Sigmoid colon (tissue), 6 donors: ENCODE measurements at regions not wholly inside any gene's neighbourhood (a gene's known extent, or its start where the extent isn't known, plus 50 kb on each side); places are given as distances from the start of the nearest gene placed in this dataset.

Source experiments
- DNase-seq: peaks from one replicate; pipeline ENCODE4 v3.0.0-alpha.2; 2019
- H3K27ac ChIP-seq, 4 donors: fragments of 200-600 bp; sonication (generic); one replicate each; pipeline ENCODE4 v1.5.1; 2016 to 2019; ENCODE audit warnings: mild to moderate bottlenecking in 1 of 4
- H3K27me3 ChIP-seq, 3 donors: fragments of 200-600 bp; sonication (generic); one replicate each; pipeline ENCODE4 v1.5.1; 2019; ENCODE audit warnings: mild to moderate bottlenecking in 1 of 3
- H3K36me3 ChIP-seq, 4 donors: fragments of 200-600 bp; sonication (generic); one replicate each; pipeline ENCODE4 v1.5.1; 2016 to 2019
- H3K4me1 ChIP-seq, 4 donors: fragments of 200-600 bp; sonication (generic); one replicate each; pipeline ENCODE4 v1.5.1; 2017 to 2019
- H3K4me3 ChIP-seq, 4 donors: fragments of 200-600 bp; sonication (generic); one replicate each; pipeline ENCODE4 v1.5.1; 2017 to 2019; ENCODE audit warnings: mild to moderate bottlenecking in 2 of 4, moderate library complexity in 1 of 4
- H3K9me3 ChIP-seq, 4 donors: fragments of 200-600 bp in 3 of 4; sonication (generic) in 3 of 4; one replicate each; pipeline versions ENCODE4 v1.5.1 to v1.6.1; 2013 to 2019
- EP300 ChIP-seq, 4 donors: sonication (generic); formaldehyde crosslinking; IDR thresholded peaks; one replicate each; pipeline ENCODE4 v1.6.1; 2017; ENCODE audit warnings: antibody characterized with exemption in 4 of 4
- POLR2A ChIP-seq, 2 donors: fragments of 450-650 bp; IDR thresholded peaks; one replicate each; pipeline ENCODE4 v1.6.1; 2016; ENCODE audit warnings: antibody characterized with exemption in 2 of 2, mild to moderate bottlenecking in 2 of 2, moderate library complexity in 2 of 2
- POLR2AphosphoS5 ChIP-seq, 4 donors: sonication (generic); formaldehyde crosslinking; IDR thresholded peaks; one replicate each; pipeline ENCODE4 v1.6.1; 2017; ENCODE audit warnings: antibody characterized with exemption in 4 of 4
- WGBS, 2 donors: extraction: QIAGEN DNeasy Blood & Tissue Kit; methylation state at CpG; one replicate each; pipeline ENCODE4 v1.1.7; 2013; 5-methylcytosine and 5-hydroxymethylcytosine counted together
- intact Hi-C: fragments of 100-400 bp; cut with DNase I; formaldehyde crosslinking; loops from one replicate; pipeline ENCODE4 v1.15.1; 2023
- TF ChIP-seq, protein P1 (sequence below), 4 experiments: fragments of 450-650 bp in 3 of 4; fragments of 200-600 bp in 1 of 4; IDR thresholded peaks; one replicate each; pipeline ENCODE4 v1.5.1; 2016 to 2019; ENCODE audit warnings: antibody characterized with exemption in 4 of 4, mild to moderate bottlenecking in 3 of 4, moderate library complexity in 2 of 4
- donor health status: healthy with polysubstance abuse.
- donor health status: healthy.

DNA sequence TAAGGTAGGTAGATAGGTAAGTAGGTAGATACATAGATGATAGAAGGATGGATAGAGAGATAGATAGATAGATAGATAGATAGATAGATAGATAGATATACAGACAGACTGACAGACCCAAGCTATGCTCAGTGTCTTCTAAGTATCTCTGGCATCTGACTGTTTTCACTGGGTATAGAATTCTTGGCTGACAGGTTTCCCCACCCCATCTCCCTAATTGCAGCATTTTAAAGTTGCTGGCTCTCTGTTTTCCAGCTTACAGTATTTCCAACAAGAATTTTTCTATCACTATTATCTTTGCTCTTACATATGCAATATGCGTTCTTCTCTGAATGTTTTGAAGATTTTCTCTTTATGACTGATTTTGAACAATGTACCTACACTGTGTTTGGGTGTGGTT lies 328.7 kb downstream of the TCERG1L start:
- Histone ChIP-seq H3K4me3 (no peak overlapping the region), H3K27ac (no peak overlapping the region), H3K36me3 (no peaks in the 10 kb centered on the region), H3K4me1 (no peaks in the 10 kb centered on the region), H3K9me3 (no peaks in the 10 kb centered on the region), H3K27me3 (no peaks in the 10 kb centered on the region)
- DNase-seq, result no peak
- intact Hi-C loops, result no loop called here
- 69 to 90% methylated on average over 1 of the region's 1 CpG for WGBS, 2 donors
- no peak for TF ChIP-seq EP300 (IDR thresholded peaks at IDR 0.05)
- no peak for TF ChIP-seq POLR2A (IDR thresholded peaks at IDR 0.05)
- no peak for TF ChIP-seq POLR2AphosphoS5 (IDR thresholded peaks at IDR 0.05)
- TF ChIP-seq, protein P1, sequence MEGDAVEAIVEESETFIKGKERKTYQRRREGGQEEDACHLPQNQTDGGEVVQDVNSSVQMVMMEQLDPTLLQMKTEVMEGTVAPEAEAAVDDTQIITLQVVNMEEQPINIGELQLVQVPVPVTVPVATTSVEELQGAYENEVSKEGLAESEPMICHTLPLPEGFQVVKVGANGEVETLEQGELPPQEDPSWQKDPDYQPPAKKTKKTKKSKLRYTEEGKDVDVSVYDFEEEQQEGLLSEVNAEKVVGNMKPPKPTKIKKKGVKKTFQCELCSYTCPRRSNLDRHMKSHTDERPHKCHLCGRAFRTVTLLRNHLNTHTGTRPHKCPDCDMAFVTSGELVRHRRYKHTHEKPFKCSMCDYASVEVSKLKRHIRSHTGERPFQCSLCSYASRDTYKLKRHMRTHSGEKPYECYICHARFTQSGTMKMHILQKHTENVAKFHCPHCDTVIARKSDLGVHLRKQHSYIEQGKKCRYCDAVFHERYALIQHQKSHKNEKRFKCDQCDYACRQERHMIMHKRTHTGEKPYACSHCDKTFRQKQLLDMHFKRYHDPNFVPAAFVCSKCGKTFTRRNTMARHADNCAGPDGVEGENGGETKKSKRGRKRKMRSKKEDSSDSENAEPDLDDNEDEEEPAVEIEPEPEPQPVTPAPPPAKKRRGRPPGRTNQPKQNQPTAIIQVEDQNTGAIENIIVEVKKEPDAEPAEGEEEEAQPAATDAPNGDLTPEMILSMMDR (IDR thresholded peaks at IDR 0.05), result no peak

DNA sequence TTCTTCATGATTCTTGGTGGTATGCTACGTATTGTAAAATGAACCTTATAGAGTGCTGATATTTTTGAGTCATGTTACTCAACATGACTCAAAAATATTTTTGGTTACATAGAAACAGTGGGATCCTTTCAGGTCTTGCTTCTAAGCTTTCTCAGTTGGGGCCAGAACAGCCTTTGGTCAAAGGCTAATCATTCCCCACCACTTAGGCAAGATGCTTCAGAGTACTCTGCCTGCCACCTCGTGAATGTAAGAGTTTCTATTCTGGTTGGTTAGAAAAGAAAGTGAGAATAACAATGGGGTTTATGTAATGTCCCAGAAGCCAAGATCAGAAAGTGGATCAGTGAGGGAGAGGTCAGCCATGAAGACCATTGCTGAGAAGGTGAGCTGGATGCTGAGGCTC lies 327.8 kb downstream of the TCERG1L start:
- 53 to 57% methylated on average over 2 of the region's 2 CpGs for WGBS, 2 donors
- H3K27me3 ChIP-seq, result no peaks in the 10 kb centered on the region
- H3K27ac ChIP-seq, result no peak overlapping the region
- H3K4me1 ChIP-seq, result no peaks in the 10 kb centered on the region
- no peaks in the 10 kb centered on the region for H3K9me3 ChIP-seq
- no peak overlapping the region for H3K4me3 ChIP-seq
- H3K36me3 ChIP-seq, result no peaks in the 10 kb centered on the region
- TF ChIP-seq, protein P1 (IDR thresholded peaks at IDR 0.05), result no peak
- TF ChIP-seq POLR2AphosphoS5 (IDR thresholded peaks at IDR 0.05) (no peak), POLR2A (IDR thresholded peaks at IDR 0.05) (no peak), EP300 (IDR thresholded peaks at IDR 0.05) (no peak)
- no peak for DNase-seq
- intact Hi-C loops, result no loop called here

DNA sequence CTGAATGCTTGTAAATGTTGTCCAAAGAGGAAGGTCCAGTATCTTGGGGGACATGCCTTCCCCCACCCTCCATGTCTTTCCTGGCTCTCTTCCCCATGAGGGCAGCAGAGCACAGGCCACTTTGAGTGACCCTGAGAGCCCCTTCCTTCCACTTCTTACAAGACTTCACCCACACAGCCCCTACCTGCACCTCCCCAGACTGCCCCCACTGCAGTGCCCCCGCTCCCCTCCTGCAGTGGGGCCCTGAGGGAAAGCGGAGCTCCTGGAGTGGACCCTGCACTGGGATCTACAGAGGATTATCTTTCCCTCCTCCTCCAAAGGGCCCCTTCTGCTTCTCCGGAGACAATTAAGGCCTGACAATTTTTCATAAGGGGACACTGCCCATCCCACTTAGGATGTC lies 326.8 kb downstream of the TCERG1L start:
- Histone ChIP-seq H3K27ac (no peak overlapping the region), H3K36me3 (no peaks in the 10 kb centered on the region), H3K9me3 (no peaks in the 10 kb centered on the region), H3K27me3 (no peaks in the 10 kb centered on the region), H3K4me3 (no peak overlapping the region), H3K4me1 (no peaks in the 10 kb centered on the region)
- 76 to 83% methylated on average over 3 of the region's 3 CpGs for WGBS, 2 donors
- TF ChIP-seq POLR2A (IDR thresholded peaks at IDR 0.05), result no peak
- TF ChIP-seq, protein P1 (IDR thresholded peaks at IDR 0.05), result no peak
- TF ChIP-seq EP300 (IDR thresholded peaks at IDR 0.05), result no peak
- no peak for TF ChIP-seq POLR2AphosphoS5 (IDR thresholded peaks at IDR 0.05)
- intact Hi-C loops, result no loop called here
- no peak for DNase-seq

DNA sequence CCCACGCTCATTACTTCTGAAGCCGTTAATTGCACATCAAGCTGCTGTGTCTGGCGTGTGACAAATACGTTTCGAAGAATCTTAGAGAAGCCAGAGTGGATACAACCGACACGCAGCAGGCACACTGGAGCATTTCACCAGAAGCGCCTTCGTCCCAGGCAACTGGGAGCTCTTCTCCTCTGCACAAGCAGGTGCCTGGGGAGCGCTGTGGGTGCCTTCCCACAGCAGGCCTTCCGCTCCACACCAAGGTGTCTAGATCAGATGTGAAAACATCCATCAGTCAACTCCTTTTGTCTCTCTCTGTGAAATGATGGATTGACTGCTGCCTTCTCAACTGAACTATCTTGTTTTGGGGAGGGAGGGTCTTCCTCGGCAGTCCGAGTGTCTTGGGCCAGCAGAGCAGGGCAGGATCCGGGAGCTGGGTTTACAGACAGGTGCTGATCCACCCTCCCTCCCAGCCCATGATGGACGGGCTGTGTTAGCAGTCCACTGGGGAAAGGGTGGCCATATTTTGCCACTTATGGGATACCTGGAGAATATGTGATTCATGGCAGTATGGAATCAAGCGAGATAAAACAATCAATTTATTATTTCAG lies 326.3 kb downstream of the TCERG1L start:
- H3K36me3 ChIP-seq, result no peaks in the 10 kb centered on the region
- no peaks in the 10 kb centered on the region for H3K27me3 ChIP-seq
- no peak overlapping the region for H3K4me3 ChIP-seq
- TF ChIP-seq EP300 (IDR thresholded peaks at IDR 0.05), result no peak
- TF ChIP-seq, protein P1 (IDR thresholded peaks at IDR 0.05), result no peak
- no peak for TF ChIP-seq POLR2AphosphoS5 (IDR thresholded peaks at IDR 0.05)
- no peak for TF ChIP-seq POLR2A (IDR thresholded peaks at IDR 0.05)
- DNase-seq, result no peak
- H3K27ac ChIP-seq, result no peak overlapping the region
- WGBS, 2 donors, result 87 to 89% methylated on average over 16 of the region's 16 CpGs
- no peaks in the 10 kb centered on the region for H3K9me3 ChIP-seq
- intact Hi-C loops, result no loop called here
- H3K4me1 ChIP-seq, result no peaks in the 10 kb centered on the region

DNA sequence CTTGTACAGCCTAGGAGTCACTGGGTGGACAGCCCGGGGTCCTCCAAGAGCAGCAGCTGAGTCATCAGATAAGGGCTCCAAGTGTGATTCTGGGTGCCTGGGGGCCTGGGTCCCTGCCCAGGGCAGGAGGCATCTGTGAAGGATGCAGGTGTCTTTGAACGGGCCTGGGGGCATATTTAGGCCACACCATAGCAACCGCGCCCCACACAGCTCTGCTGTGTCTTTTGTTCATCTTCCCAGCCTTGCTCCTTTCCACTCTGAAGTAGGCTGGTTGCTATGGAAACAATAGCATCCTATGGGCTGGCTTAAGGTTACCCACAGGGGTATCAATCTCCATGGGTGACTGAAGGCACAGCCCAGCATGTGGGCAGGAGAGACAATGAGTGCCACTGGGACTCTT lies 324.7 kb downstream of the TCERG1L start:
- H3K4me1 ChIP-seq, result no peaks in the 10 kb centered on the region
- intact Hi-C loops, result no loop called here
- no peak for DNase-seq

More for the DNA sequence above, 324.7 kb downstream of the TCERG1L start:
- Histone ChIP-seq H3K9me3 (no peaks in the 10 kb centered on the region), H3K36me3 (no peaks in the 10 kb centered on the region), H3K4me3 (no peak overlapping the region), H3K27me3 (no peaks in the 10 kb centered on the region), H3K27ac (no peak overlapping the region)
- WGBS, 2 donors, result 83 to 89% methylated on average over 4 of the region's 4 CpGs
- TF ChIP-seq, protein P1 (IDR thresholded peaks at IDR 0.05), result no peak
- TF ChIP-seq POLR2AphosphoS5 (IDR thresholded peaks at IDR 0.05) (no peak), POLR2A (IDR thresholded peaks at IDR 0.05) (no peak), EP300 (IDR thresholded peaks at IDR 0.05) (no peak)
